ENCODE measurements at regions not wholly inside any gene's neighbourhood (a gene's known extent, or its start where the extent isn't known, plus 50 kb on each side); places are given as distances from the start of the nearest gene placed in this dataset.

- DNase-seq (ENCODE audit: low spot score) = no peak
- no peaks in the 10 kb centered on the region for H3K36me3 Mint-ChIP-seq (ENCODE audit: low read depth)
- no peak overlapping the region for H3K4me3 Mint-ChIP-seq (ENCODE audit: unreplicated experiment)
- no peak for TF ChIP-seq CTCF (IDR thresholded peaks at IDR 0.05)
- no peak overlapping the region for H3K27ac Mint-ChIP-seq (ENCODE audit: unreplicated experiment)
- no peaks in the 10 kb centered on the region for H3K9me3 Mint-ChIP-seq (ENCODE audit: low read depth)
- H3K4me1 Mint-ChIP-seq (ENCODE audit: low read depth) = no peaks in the 10 kb centered on the region
- H3K27me3 Mint-ChIP-seq (ENCODE audit: low read depth) = peaks cover 20% of the 10 kb centered on the region
Observed at GRCh38 chr2:40914666-40915065, 462.8 kb upstream of the SLC8A1 start.

- no peaks in the 10 kb centered on the region for H3K9me3 Mint-ChIP-seq (ENCODE audit: low read depth)
- H3K4me3 Mint-ChIP-seq (ENCODE audit: unreplicated experiment) = no peak overlapping the region
- DNase-seq (ENCODE audit: low spot score) = no peak
- no peak overlapping the region for H3K27ac Mint-ChIP-seq (ENCODE audit: unreplicated experiment)
- H3K36me3 Mint-ChIP-seq (ENCODE audit: low read depth) = no peaks in the 10 kb centered on the region
- TF ChIP-seq CTCF (IDR thresholded peaks at IDR 0.05) = no peak
- H3K4me1 Mint-ChIP-seq (ENCODE audit: low read depth) = no peaks in the 10 kb centered on the region
- H3K27me3 Mint-ChIP-seq (ENCODE audit: low read depth) = peaks cover 20% of the 10 kb centered on the region
Observed at GRCh38 chr2:40915651-40916050, 463.8 kb upstream of the SLC8A1 start.

- H3K9me3 Mint-ChIP-seq (ENCODE audit: low read depth) = peaks cover 2% of the 10 kb centered on the region
- TF ChIP-seq CTCF (IDR thresholded peaks at IDR 0.05) = no peak
- H3K4me1 Mint-ChIP-seq (ENCODE audit: low read depth) = no peaks in the 10 kb centered on the region
- no peak for DNase-seq (ENCODE audit: low spot score)
- no peak overlapping the region for H3K4me3 Mint-ChIP-seq (ENCODE audit: unreplicated experiment)
- no peak overlapping the region for H3K27ac Mint-ChIP-seq (ENCODE audit: unreplicated experiment)
- peaks cover 1% of the 10 kb centered on the region for H3K36me3 Mint-ChIP-seq (ENCODE audit: low read depth)
- peaks cover 4% of the 10 kb centered on the region for H3K27me3 Mint-ChIP-seq (ENCODE audit: low read depth)
Observed at GRCh38 chr2:40935349-40935748, 483.5 kb upstream of the SLC8A1 start.

- DNase-seq (ENCODE audit: low spot score) = no peak
- no peak for TF ChIP-seq CTCF (IDR thresholded peaks at IDR 0.05)
- Mint-ChIP-seq H3K36me3 (ENCODE audit: low read depth) (peaks cover 3% of the 10 kb centered on the region), H3K9me3 (ENCODE audit: low read depth) (peaks cover 11% of the 10 kb centered on the region), H3K4me3 (ENCODE audit: unreplicated experiment) (no peak overlapping the region), H3K4me1 (ENCODE audit: low read depth) (no peaks in the 10 kb centered on the region), H3K27ac (ENCODE audit: unreplicated experiment) (no peak overlapping the region), H3K27me3 (ENCODE audit: low read depth) (peaks cover 4% of the 10 kb centered on the region)
Observed at GRCh38 chr2:40937284-40937683, 485.4 kb upstream of the SLC8A1 start.

- no peaks in the 10 kb centered on the region for H3K9me3 Mint-ChIP-seq (ENCODE audit: low read depth)
- peaks cover 7% of the 10 kb centered on the region for H3K27me3 Mint-ChIP-seq (ENCODE audit: low read depth)
- no peaks in the 10 kb centered on the region for H3K36me3 Mint-ChIP-seq (ENCODE audit: low read depth)
- H3K4me3 Mint-ChIP-seq (ENCODE audit: unreplicated experiment) = no peak overlapping the region
- no peak for DNase-seq (ENCODE audit: low spot score)
- H3K27ac Mint-ChIP-seq (ENCODE audit: unreplicated experiment) = no peak overlapping the region
- no peak for TF ChIP-seq CTCF (IDR thresholded peaks at IDR 0.05)
- no peaks in the 10 kb centered on the region for H3K4me1 Mint-ChIP-seq (ENCODE audit: low read depth)
Observed at GRCh38 chr2:40953341-40953740, 501.5 kb upstream of the SLC8A1 start.

Data from chondrocyte (in vitro differentiated cells).